HepG2 (cell line): ENCODE measurements at regions not wholly inside any gene's neighbourhood (a gene's known extent, or its start where the extent isn't known, plus 50 kb on each side); places are given as distances from the start of the nearest gene placed in this dataset.

Experiments used
- ATAC-seq: fragments of 200-7000 bp; cut with Tn5 transposase; 3 replicates; pipeline ENCODE4 v1.9.1; 2020; ENCODE audit warnings: mild to moderate bottlenecking, moderate library complexity
- BruUV-seq: library from RNA; stranded (reverse); fragments of 400-500 nt; replicated peaks from 2 replicates; lab custom pipeline; 2021; lab: Mats Ljungman, UMichigan
- CTCF ChIA-PET: fragments of 300-600 bp; formaldehyde crosslinking; extraction: SDS; loops from one replicate; lab custom pipeline; 2021; ENCODE audit warnings: low total read pairs, inconsistent platforms, low intra/inter-chr PET ratio; lab: Yijun Ruan, JAX
- POLR2A ChIA-PET: fragments of 350-600 bp; sonication (Branson Sonifier 250); formaldehyde crosslinking; loops from one replicate; lab custom pipeline; 2020; ENCODE audit warnings: antibody characterized with exemption, inconsistent platforms; lab: Yijun Ruan, JAX
- DNase-seq: peaks from one replicate; pipeline ENCODE4 v3.0.0-alpha.2; 2015; ENCODE audit warnings: low spot score
- FAIRE-seq: peaks from 3 replicates; lab custom pipeline; 2011; peaks lifted over from hg19 to GRCh38; lab: Jason Lieb, UNC
- H2AFZ ChIP-seq: one replicate; pipeline ENCODE4 v1.6.1; 2011; ENCODE audit warnings: low read length, inconsistent platforms
- H3K27ac ChIP-seq: fragments of 300-600 bp; 3 replicates; pipeline ENCODE4 v1.8.0; 2011; ENCODE audit warnings: mixed run types, mild to moderate bottlenecking, mixed read lengths, low read length, inconsistent platforms; ENCODE audit not compliant: insufficient read depth; ENCODE audit errors: extremely low read length
- H3K27me3 ChIP-seq, 2 experiments: fragments of 200-600 bp in 1 of 2; 2 replicates in 1 of 2; 3 replicates in 1 of 2; pipeline versions ENCODE4 v1.6.0 to v1.8.0; 2011; ENCODE audit warnings: low read length in 2 of 2, mild to moderate bottlenecking in 2 of 2, moderate library complexity in 2 of 2, inconsistent platforms in 1 of 2; ENCODE audit not compliant: insufficient read depth in 2 of 2, control insufficient read depth in 1 of 2
- H3K36me3 ChIP-seq, 2 experiments: fragments of 200-600 bp in 1 of 2; replicated peaks in 1 of 2; 2 replicates in 1 of 2; 3 replicates in 1 of 2; pipeline versions ENCODE4 v1.5.1 to v1.8.0; 2011; ENCODE audit warnings: low read length in 2 of 2, inconsistent platforms in 1 of 2; ENCODE audit not compliant: insufficient read depth in 2 of 2, control insufficient read depth in 1 of 2
- H3K4me1 ChIP-seq: 2 replicates; pipeline ENCODE4 v1.5.1; 2012; ENCODE audit warnings: low read length, inconsistent platforms; ENCODE audit not compliant: insufficient read depth
- H3K4me2 ChIP-seq: 2 replicates; pipeline ENCODE4 v1.6.0; 2011; ENCODE audit warnings: low read depth, low read length, inconsistent platforms
- H3K4me3 ChIP-seq, 3 experiments: fragments of 200-600 bp in 1 of 3; sonication (generic), shearing (Covaris generic) in 1 of 3; replicated peaks in 1 of 3; 2 replicates each; pipeline ENCODE4 v1.5.1; 2011 to 2016; ENCODE audit warnings: low read length in 3 of 3, inconsistent platforms in 2 of 3, low read depth in 2 of 3, mild to moderate bottlenecking in 2 of 3, control low read depth in 1 of 3, mixed read lengths in 1 of 3; ENCODE audit not compliant: insufficient read depth in 1 of 3
- H3K79me2 ChIP-seq: one replicate; pipeline ENCODE4 v1.6.1; 2011; ENCODE audit warnings: low read length, inconsistent platforms; ENCODE audit not compliant: insufficient read depth
- H3K9ac ChIP-seq: 2 replicates; pipeline ENCODE4 v1.6.0; 2011; ENCODE audit warnings: mild to moderate bottlenecking, low read depth, low read length, inconsistent platforms; ENCODE audit not compliant: insufficient read depth
- H3K9me3 ChIP-seq: 2 replicates; pipeline ENCODE4 v1.5.1; 2012; ENCODE audit warnings: mild to moderate bottlenecking, low read length
- H4K20me1 ChIP-seq: 2 replicates; pipeline ENCODE4 v1.6.0; 2011; ENCODE audit warnings: inconsistent platforms, mild to moderate bottlenecking, low read length, moderate library complexity; ENCODE audit not compliant: insufficient read depth
- DR1 ChIP-seq: sonication (generic); formaldehyde crosslinking; IDR thresholded peaks from 2 replicates; pipeline ENCODE4 v1.8.0; 2021; ENCODE audit warnings: mild to moderate bottlenecking, missing genetic modification reagents, inconsistent platforms
- GATA4 ChIP-seq: sonication (generic); IDR thresholded peaks from 2 replicates; pipeline ENCODE4 v1.6.1; 2016; ENCODE audit warnings: antibody characterized with exemption, low read depth, borderline replicate concordance
- GATAD2A ChIP-seq: IDR thresholded peaks from 2 replicates; pipeline ENCODE4 v1.6.1; 2016
- MEIS1 ChIP-seq: sonication (generic); formaldehyde crosslinking; IDR thresholded peaks from 2 replicates; pipeline ENCODE4 v1.9.0; 2021; ENCODE audit warnings: mild to moderate bottlenecking, missing genetic modification reagents, moderate library complexity, borderline replicate concordance
- NCOA5 ChIP-seq: sonication (generic); formaldehyde crosslinking; IDR thresholded peaks from 2 replicates; pipeline ENCODE4 v1.4.0; 2020; ENCODE audit warnings: missing genetic modification reagents
- POLR2A ChIP-seq, 2 experiments: IDR thresholded peaks; 2 replicates each; pipeline ENCODE4 v1.6.1; 2011; ENCODE audit warnings: low read depth in 2 of 2, low read length in 2 of 2, mild to moderate bottlenecking in 1 of 2, moderate library complexity in 1 of 2; ENCODE audit not compliant: insufficient read depth in 1 of 2
- RBM39 ChIP-seq: fragments of 200-400 bp; formaldehyde crosslinking; IDR thresholded peaks from one replicate; pipeline ENCODE4 v1.6.1; 2018; ENCODE audit warnings: antibody characterized with exemption, mild to moderate bottlenecking, low read depth, low read length; ENCODE audit not compliant: poor library complexity, severe bottlenecking
- SMARCC2 ChIP-seq: fragments of 450-650 bp; IDR thresholded peaks from 2 replicates; pipeline ENCODE4 v1.6.1; 2017; ENCODE audit warnings: antibody characterized with exemption, mild to moderate bottlenecking
- SMC3 ChIP-seq: IDR thresholded peaks from 2 replicates; pipeline ENCODE4 v1.6.1; 2011; ENCODE audit warnings: low read length, improper control_type of control experiment
- SNAPC2 ChIP-seq: sonication (generic); formaldehyde crosslinking; IDR thresholded peaks from 2 replicates; pipeline ENCODE4 v1.8.1; 2022; ENCODE audit warnings: mild to moderate bottlenecking, missing genetic modification reagents
- ZBTB10 ChIP-seq: sonication (generic); formaldehyde crosslinking; IDR thresholded peaks from 2 replicates; pipeline ENCODE4 v1.4.0; 2020; ENCODE audit warnings: missing genetic modification reagents, borderline replicate concordance
- ZBTB2 ChIP-seq: sonication (generic); formaldehyde crosslinking; IDR thresholded peaks from 2 replicates; pipeline ENCODE4 v1.8.0; 2022; ENCODE audit warnings: low read depth, missing genetic modification reagents
- ZNF335 ChIP-seq: sonication (generic); formaldehyde crosslinking; IDR thresholded peaks from 2 replicates; pipeline ENCODE4 v1.4.0; 2020; ENCODE audit warnings: missing genetic modification reagents
- ZNF430 ChIP-seq: sonication (generic); formaldehyde crosslinking; IDR thresholded peaks from 2 replicates; pipeline ENCODE4 v1.9.0; 2021; ENCODE audit warnings: mild to moderate bottlenecking, missing genetic modification reagents
- ZNF543 ChIP-seq: sonication (generic); formaldehyde crosslinking; IDR thresholded peaks from 2 replicates; pipeline ENCODE4 v1.4.0; 2020; ENCODE audit warnings: mild to moderate bottlenecking, missing genetic modification reagents
- WGBS: methylation state at CpG from one replicate; pipeline ENCODE4 v1.1.6; 2017; ENCODE audit warnings: low lambda C conversion rate; 5-methylcytosine and 5-hydroxymethylcytosine counted together
- in situ Hi-C: cut with HindIII; loops from 2 replicates; pipeline ENCODE4 v1.10.0; 2017; ENCODE audit warnings: low pct_unique_long_range_greater_than_20kb; ENCODE audit not compliant: extremely low pct_ligation_motif_present
- intact Hi-C: fragments of 100-400 bp; cut with micrococcal nuclease; formaldehyde crosslinking; loops from one replicate; pipeline ENCODE4 v1.10.0; 2022; ENCODE audit not compliant: unreplicated experiment
- TF ChIP-seq, protein P1 (sequence below): sonication (generic); formaldehyde crosslinking; IDR thresholded peaks from 2 replicates; pipeline ENCODE4 v1.5.0; 2020; ENCODE audit warnings: missing genetic modification reagents
- TF ChIP-seq, protein P2 (sequence below): conservative IDR thresholded peaks from 2 replicates; pipeline ENCODE4 v1.6.1; 2018; ENCODE audit warnings: missing genetic modification reagents

- TF ChIP-seq ZBTB10 (CRISPR knock-in tag) (no peak), SMARCC2 (no peak)
These were observed 188.4 kb downstream of the AEBP2 start (continued) for GRCh38 chr12:19627719-19628118.

DNA sequence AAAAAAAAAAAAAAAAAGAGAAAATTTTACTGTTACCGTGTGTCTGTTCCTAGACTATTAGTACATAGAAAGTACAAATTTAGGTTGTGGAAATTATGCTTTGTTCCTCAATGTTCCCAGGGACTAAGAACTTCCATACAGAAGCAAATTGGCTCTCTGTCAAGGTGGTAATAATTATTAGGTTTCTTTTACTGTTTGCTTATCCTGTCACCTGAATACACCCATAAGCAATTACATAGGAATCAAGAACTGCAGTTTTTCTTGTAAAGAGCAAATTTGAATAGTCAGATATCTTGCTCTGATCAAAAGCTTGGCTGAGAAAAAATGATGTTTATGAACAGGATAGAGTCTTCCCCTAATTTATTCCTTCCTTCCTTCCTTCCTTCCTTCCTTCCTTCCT is 191.2 kb downstream of the AEBP2 start:
- H3K79me2 ChIP-seq = no peaks in the 10 kb centered on the region
- H3K27me3 ChIP-seq = no peaks in the 10 kb centered on the region; a peak in 1 of 5 replicates
- WGBS = 0% methylated on average over 1 of the region's 1 CpG
- H3K9me3 ChIP-seq = no peaks in the 10 kb centered on the region
- no peak for ATAC-seq
- no peak overlapping the region for H3K4me3 ChIP-seq
- in situ Hi-C loops = no loop called here
- no peak overlapping the region for H3K4me2 ChIP-seq
- H3K27ac ChIP-seq = no peak overlapping the region
- no peak overlapping the region for H3K9ac ChIP-seq
- ChIA-PET CTCF (no interaction called here), POLR2A (no interaction called here)
- no peaks in the 10 kb centered on the region for H3K4me1 ChIP-seq
- intact Hi-C loops = no loop called here
- H3K36me3 ChIP-seq = no peaks in the 10 kb centered on the region
- no peak overlapping the region for H2AFZ ChIP-seq
- no TSS peak for BruUV-seq
- FAIRE-seq = no peak
- no peaks in the 10 kb centered on the region for H4K20me1 ChIP-seq
- DNase-seq = no peak
- TF ChIP-seq DR1 (CRISPR knock-in tag) = no peak
- TF ChIP-seq, protein P1, sequence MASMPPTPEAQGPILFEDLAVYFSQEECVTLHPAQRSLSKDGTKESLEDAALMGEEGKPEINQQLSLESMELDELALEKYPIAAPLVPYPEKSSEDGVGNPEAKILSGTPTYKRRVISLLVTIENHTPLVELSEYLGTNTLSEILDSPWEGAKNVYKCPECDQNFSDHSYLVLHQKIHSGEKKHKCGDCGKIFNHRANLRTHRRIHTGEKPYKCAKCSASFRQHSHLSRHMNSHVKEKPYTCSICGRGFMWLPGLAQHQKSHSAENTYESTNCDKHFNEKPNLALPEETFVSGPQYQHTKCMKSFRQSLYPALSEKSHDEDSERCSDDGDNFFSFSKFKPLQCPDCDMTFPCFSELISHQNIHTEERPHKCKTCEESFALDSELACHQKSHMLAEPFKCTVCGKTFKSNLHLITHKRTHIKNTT = no peak
- TF ChIP-seq ZNF335 (CRISPR knock-in tag) = no peak
- TF ChIP-seq, protein P2, sequence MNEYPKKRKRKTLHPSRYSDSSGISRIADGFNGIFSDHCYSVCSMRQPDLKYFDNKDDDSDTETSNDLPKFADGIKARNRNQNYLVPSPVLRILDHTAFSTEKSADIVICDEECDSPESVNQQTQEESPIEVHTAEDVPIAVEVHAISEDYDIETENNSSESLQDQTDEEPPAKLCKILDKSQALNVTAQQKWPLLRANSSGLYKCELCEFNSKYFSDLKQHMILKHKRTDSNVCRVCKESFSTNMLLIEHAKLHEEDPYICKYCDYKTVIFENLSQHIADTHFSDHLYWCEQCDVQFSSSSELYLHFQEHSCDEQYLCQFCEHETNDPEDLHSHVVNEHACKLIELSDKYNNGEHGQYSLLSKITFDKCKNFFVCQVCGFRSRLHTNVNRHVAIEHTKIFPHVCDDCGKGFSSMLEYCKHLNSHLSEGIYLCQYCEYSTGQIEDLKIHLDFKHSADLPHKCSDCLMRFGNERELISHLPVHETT = no peak
- no peak for TF ChIP-seq SNAPC2 (CRISPR knock-in tag)
- TF ChIP-seq POLR2A (IDR thresholded peaks at IDR 0.05; ENCODE audit: insufficient read depth in 1 of 2, low read depth in 2 of 2, low read length in 2 of 2) = no peak
- no peak for TF ChIP-seq ZNF543 (CRISPR knock-in tag)
- TF ChIP-seq RBM39 = no peak
- no peak for TF ChIP-seq ZNF430 (CRISPR knock-in tag)
- TF ChIP-seq MEIS1 (CRISPR knock-in tag) = no peak
- no peak for TF ChIP-seq GATAD2A
- no peak for TF ChIP-seq SMARCC2
- no peak for TF ChIP-seq ZBTB2 (CRISPR knock-in tag)
- no peak for TF ChIP-seq NCOA5
- no peak for TF ChIP-seq SMC3
- TF ChIP-seq GATA4 = no peak
